Hepatocyte (in vitro differentiated cells): ENCODE measurements at regions not wholly inside any gene's neighbourhood (a gene's known extent, or its start where the extent isn't known, plus 50 kb on each side); places are given as distances from the start of the nearest gene placed in this dataset.

Source experiments
- DNase-seq: peaks from one replicate; pipeline ENCODE4 v3.0.0-alpha.2; 2016; ENCODE audit warnings: low spot score
- H2AFZ ChIP-seq: fragments of 200-600 bp; sonication (generic); 2 replicates; pipeline ENCODE4 v1.6.0; 2016; ENCODE audit warnings: antibody characterized with exemption, mild to moderate bottlenecking
- H3K27ac ChIP-seq: fragments of 200-600 bp; sonication (generic); 2 replicates; pipeline ENCODE4 v1.5.1; 2016; ENCODE audit warnings: mild to moderate bottlenecking
- H3K27me3 ChIP-seq: fragments of 200-600 bp; sonication (generic); 2 replicates; pipeline ENCODE4 v1.6.1; 2016
- H3K36me3 ChIP-seq: fragments of 200-600 bp; sonication (generic); replicated peaks from 2 replicates; pipeline ENCODE4 v1.5.1; 2016; ENCODE audit warnings: low read depth; ENCODE audit not compliant: insufficient read depth
- H3K4me1 ChIP-seq: fragments of 200-600 bp; sonication (generic); 2 replicates; pipeline ENCODE4 v1.5.1; 2016; ENCODE audit warnings: mild to moderate bottlenecking, moderate library complexity; ENCODE audit not compliant: insufficient read depth
- H3K4me2 ChIP-seq: fragments of 200-600 bp; sonication (generic); 2 replicates; pipeline ENCODE4 v1.6.0; 2016
- H3K4me3 ChIP-seq: fragments of 200-600 bp; sonication (generic); 2 replicates; pipeline ENCODE4 v1.5.1; 2016; ENCODE audit warnings: mild to moderate bottlenecking
- H3K79me2 ChIP-seq: fragments of 200-600 bp; sonication (generic); 2 replicates; pipeline ENCODE4 v1.6.0; 2017; ENCODE audit warnings: mild to moderate bottlenecking
- H3K9me2 ChIP-seq: fragments of 200-600 bp; sonication (generic); replicated peaks from 2 replicates; pipeline ENCODE4 v1.6.0; 2017; ENCODE audit warnings: mild to moderate bottlenecking; ENCODE audit not compliant: insufficient read depth
- H3K9me3 ChIP-seq: fragments of 200-600 bp; sonication (generic); 2 replicates; pipeline ENCODE4 v1.5.1; 2016; ENCODE audit warnings: low read depth, mild to moderate bottlenecking
- H4K20me1 ChIP-seq: fragments of 200-600 bp; sonication (generic); 2 replicates; pipeline ENCODE4 v1.6.0; 2016; ENCODE audit warnings: mild to moderate bottlenecking; ENCODE audit not compliant: insufficient read depth, poor library complexity, severe bottlenecking
- EZH2 ChIP-seq: fragments of 200-600 bp; sonication (generic); IDR thresholded peaks from 2 replicates; pipeline ENCODE4 v1.6.1; 2016; ENCODE audit warnings: antibody characterized with exemption, mild to moderate bottlenecking, borderline replicate concordance
- EZH2phosphoT487 ChIP-seq: fragments of 200-600 bp; sonication (generic); IDR thresholded peaks from one replicate; pipeline ENCODE4 v1.6.1; 2018; ENCODE audit warnings: antibody characterized with exemption, mild to moderate bottlenecking, low read depth, moderate library complexity; ENCODE audit not compliant: unreplicated experiment, severe bottlenecking
- WGBS: methylation state at CpG from one replicate; pipeline ENCODE4 v1.1.6; 2016; ENCODE audit warnings: low lambda C conversion rate; ENCODE audit errors: missing lambda C conversion rate; 5-methylcytosine and 5-hydroxymethylcytosine counted together
- TF ChIP-seq, protein P1 (sequence below): fragments of 200-600 bp; sonication (generic); IDR thresholded peaks from 2 replicates; pipeline ENCODE4 v1.5.1; 2016; ENCODE audit warnings: antibody characterized with exemption, mild to moderate bottlenecking; ENCODE audit not compliant: poor library complexity

DNA sequence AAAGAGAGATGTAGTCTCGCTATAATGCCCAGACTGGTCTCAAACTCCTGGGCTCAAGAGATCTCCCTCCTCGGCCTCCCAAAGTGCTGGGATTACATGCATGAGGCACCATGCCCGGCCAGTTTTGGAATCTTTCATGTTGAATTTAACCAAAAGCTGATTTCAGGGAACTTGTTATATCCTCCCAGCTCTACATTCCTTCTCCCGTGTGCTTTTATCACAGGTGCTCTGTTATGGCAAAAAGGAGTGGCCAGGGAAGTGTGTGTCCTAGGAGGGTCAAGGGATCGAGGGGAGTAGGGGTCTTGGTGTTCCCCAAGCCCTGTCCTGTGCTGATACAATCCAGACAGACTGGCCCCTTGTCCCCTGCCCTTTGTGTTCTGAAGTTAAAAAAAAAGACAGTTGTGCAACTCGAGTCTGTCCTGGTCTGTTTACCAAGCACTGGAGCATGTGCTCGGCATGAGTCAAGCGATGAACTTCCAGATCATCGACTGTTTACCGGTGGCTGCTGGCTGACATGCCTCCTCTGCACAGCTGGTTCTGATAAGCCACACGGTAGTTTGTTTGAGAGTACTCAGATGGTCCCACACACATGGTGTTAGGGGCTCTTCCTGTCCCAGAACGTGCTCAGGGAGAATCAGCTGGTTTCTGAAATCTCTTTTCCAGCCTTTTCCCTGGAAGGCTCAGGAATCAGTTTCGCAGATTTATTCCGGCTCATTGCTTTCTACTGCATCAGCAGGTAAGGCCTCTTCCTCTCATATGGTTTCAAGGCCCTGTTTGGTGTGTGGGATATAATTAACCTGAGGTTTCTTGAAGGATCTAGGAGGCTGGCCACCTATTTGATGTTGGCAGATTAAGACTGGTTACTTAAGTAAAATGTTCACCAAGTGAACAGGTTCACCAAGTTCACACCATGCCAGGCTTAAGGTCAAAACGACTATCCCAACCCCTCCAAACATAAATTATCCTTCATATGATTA, 52.6 kb upstream of the NAA20 start:
- peak; percentile 81 for DNase-seq
- peaks cover 25% of the 10 kb centered on the region for H3K4me1 ChIP-seq
- WGBS = 32% methylated on average over 15 of the region's 15 CpGs
- H3K4me2 ChIP-seq = peak overlapping the region; percentile 36
- H3K9me2 ChIP-seq = no peaks in the 10 kb centered on the region
- H3K9me3 ChIP-seq = no peaks in the 10 kb centered on the region
- no peaks in the 10 kb centered on the region for H3K36me3 ChIP-seq
- no peaks in the 10 kb centered on the region for H3K27me3 ChIP-seq
- no peak for TF ChIP-seq EZH2phosphoT487
- TF ChIP-seq, protein P1, sequence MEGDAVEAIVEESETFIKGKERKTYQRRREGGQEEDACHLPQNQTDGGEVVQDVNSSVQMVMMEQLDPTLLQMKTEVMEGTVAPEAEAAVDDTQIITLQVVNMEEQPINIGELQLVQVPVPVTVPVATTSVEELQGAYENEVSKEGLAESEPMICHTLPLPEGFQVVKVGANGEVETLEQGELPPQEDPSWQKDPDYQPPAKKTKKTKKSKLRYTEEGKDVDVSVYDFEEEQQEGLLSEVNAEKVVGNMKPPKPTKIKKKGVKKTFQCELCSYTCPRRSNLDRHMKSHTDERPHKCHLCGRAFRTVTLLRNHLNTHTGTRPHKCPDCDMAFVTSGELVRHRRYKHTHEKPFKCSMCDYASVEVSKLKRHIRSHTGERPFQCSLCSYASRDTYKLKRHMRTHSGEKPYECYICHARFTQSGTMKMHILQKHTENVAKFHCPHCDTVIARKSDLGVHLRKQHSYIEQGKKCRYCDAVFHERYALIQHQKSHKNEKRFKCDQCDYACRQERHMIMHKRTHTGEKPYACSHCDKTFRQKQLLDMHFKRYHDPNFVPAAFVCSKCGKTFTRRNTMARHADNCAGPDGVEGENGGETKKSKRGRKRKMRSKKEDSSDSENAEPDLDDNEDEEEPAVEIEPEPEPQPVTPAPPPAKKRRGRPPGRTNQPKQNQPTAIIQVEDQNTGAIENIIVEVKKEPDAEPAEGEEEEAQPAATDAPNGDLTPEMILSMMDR = no peak
- no peak for TF ChIP-seq EZH2
- H4K20me1 ChIP-seq = no peaks in the 10 kb centered on the region
- no peak overlapping the region for H3K4me3 ChIP-seq
- no peak overlapping the region for H2AFZ ChIP-seq
- no peaks in the 10 kb centered on the region for H3K79me2 ChIP-seq
- peak overlapping the region; percentile 89 for H3K27ac ChIP-seq

DNA sequence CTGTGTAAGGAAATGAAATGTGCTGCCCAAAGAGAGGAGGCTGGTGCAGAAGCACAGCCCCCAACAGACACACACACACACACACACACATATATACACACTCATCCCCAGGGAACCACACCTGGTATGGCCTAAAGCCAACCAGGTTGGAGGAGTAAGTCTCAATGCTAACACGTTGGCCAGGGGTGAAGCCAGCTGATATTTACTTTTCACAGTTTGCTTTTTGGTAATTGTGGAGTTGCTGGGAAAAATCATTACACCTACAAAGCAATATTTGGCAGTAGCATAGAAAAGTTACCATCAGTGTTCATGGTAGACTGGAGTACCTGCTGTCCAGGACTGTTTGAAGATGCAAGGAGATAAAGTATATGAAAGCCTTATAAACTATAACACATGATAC, 50.3 kb upstream of the NAA20 start:
- TF ChIP-seq EZH2phosphoT487 = no peak
- TF ChIP-seq EZH2 = no peak
- TF ChIP-seq, protein P1 = no peak
- no peak for DNase-seq
- Histone ChIP-seq H3K4me3 (no peak overlapping the region), H3K4me1 (peaks cover 36% of the 10 kb centered on the region), H4K20me1 (no peaks in the 10 kb centered on the region), H3K9me2 (no peaks in the 10 kb centered on the region), H3K27ac (no peak overlapping the region), H2AFZ (no peak overlapping the region), H3K27me3 (no peaks in the 10 kb centered on the region), H3K9me3 (no peaks in the 10 kb centered on the region), H3K4me2 (no peak overlapping the region), H3K36me3 (no peaks in the 10 kb centered on the region), H3K79me2 (no peaks in the 10 kb centered on the region)
- WGBS = 8% methylated on average over 1 of the region's 1 CpG
